HCT116 (cell line): ENCODE measurements at regions not wholly inside any gene's neighbourhood (a gene's known extent, or its start where the extent isn't known, plus 50 kb on each side); places are given as distances from the start of the nearest gene placed in this dataset.
"Not testable (repeated sequence)": the region's sequence is repeated elsewhere in the genome, so short reads cannot be mapped to it uniquely, and the experiment has no call there.

Source experiments
- ATAC-seq: fragments of 200-7000 bp; cut with Tn5 transposase; 2 replicates; pipeline ENCODE4 v1.9.1; 2020; ENCODE audit warnings: mild to moderate bottlenecking, moderate library complexity
- BruUV-seq: library from RNA; stranded (reverse); fragments of 400-500 nt; replicated peaks from 2 replicates; lab custom pipeline; 2021; lab: Mats Ljungman, UMichigan
- CTCF ChIA-PET: fragments of 300-600 bp; sonication (Branson Sonifier 250); formaldehyde crosslinking; loops from one replicate; lab custom pipeline; 2021; ENCODE audit warnings: antibody characterized with exemption; lab: Charles Lee
- POLR2A ChIA-PET: fragments of 300-600, 350-600 bp; sonication (Branson Sonifier 250); formaldehyde crosslinking; loops from one replicate; lab custom pipeline; 2021; ENCODE audit warnings: antibody characterized with exemption; lab: Charles Lee
- RAD21 ChIA-PET, 2 experiments: fragments of 300-600 bp; sonication (Branson Sonifier 250); formaldehyde crosslinking; loops; one replicate each; lab custom pipeline; 2023; ENCODE audit warnings: low total read pairs in 2 of 2; ENCODE audit not compliant: uncharacterized antibody in 2 of 2, unreplicated experiment in 2 of 2, low non-redundant PET in 1 of 2; lab: Charles Lee
- DNase-seq: peaks from one replicate; pipeline ENCODE4 v3.0.0-alpha.2; 2010; ENCODE audit warnings: low read depth, low spot score
- H2AFZ ChIP-seq: fragments of 200-600 bp; shearing (Covaris generic), sonication (generic); 2 replicates; pipeline ENCODE4 v1.6.1; 2017; ENCODE audit warnings: low read depth, mixed run types, mixed read lengths, antibody characterized with exemption, low read length; ENCODE audit not compliant: poor library complexity, severe bottlenecking
- H3K27ac ChIP-seq: 2 replicates; pipeline ENCODE4 v1.5.1; 2012; ENCODE audit warnings: low read depth, low read length
- H3K27me3 ChIP-seq: fragments of 200-600 bp; sonication (generic); 2 replicates; pipeline ENCODE4 v1.6.1; 2016; ENCODE audit warnings: mixed run types, low read length, mixed read lengths; ENCODE audit not compliant: insufficient read depth
- H3K36me3 ChIP-seq, 2 experiments: fragments of 200-500 bp in 1 of 2; fragments of 200-600 bp in 1 of 2; sonication (Bioruptor generic) in 1 of 2; sonication (generic) in 1 of 2; 2 replicates each; pipeline versions ENCODE4 v1.5.1 to v1.6.1; 2014 to 2016; ENCODE audit warnings: low read length in 2 of 2, inconsistent platforms in 1 of 2, mixed read lengths in 1 of 2, mixed run types in 1 of 2; ENCODE audit not compliant: insufficient read depth in 2 of 2, control insufficient read depth in 1 of 2
- H3K4me1 ChIP-seq, 2 experiments: fragments of 200-600 bp in 1 of 2; sonication (generic) in 1 of 2; 2 replicates each; pipeline versions ENCODE4 v1.5.1 to v1.6.1; 2012 to 2017; ENCODE audit warnings: low read length in 2 of 2, inconsistent platforms in 1 of 2, mild to moderate bottlenecking in 1 of 2, mixed read lengths in 1 of 2, mixed run types in 1 of 2, moderate library complexity in 1 of 2; ENCODE audit not compliant: insufficient read depth in 2 of 2, control insufficient read depth in 1 of 2
- H3K4me2 ChIP-seq: fragments of 200-600 bp; sonication (generic); 2 replicates; pipeline ENCODE4 v1.6.1; 2017; ENCODE audit warnings: mixed run types, low read length, mixed read lengths
- H3K4me3 ChIP-seq, 2 experiments: fragments of 200-600 bp in 1 of 2; sonication (generic) in 1 of 2; replicated peaks in 1 of 2; 2 replicates each; pipeline ENCODE4 v1.5.1; 2011 to 2016; ENCODE audit warnings: low read length in 2 of 2, control low read depth in 1 of 2, low read depth in 1 of 2, mild to moderate bottlenecking in 1 of 2, mixed read lengths in 1 of 2, mixed run types in 1 of 2
- H3K79me2 ChIP-seq: fragments of 200-600 bp; sonication (generic); 2 replicates; pipeline ENCODE4 v1.6.1; 2017; ENCODE audit warnings: mild to moderate bottlenecking, mixed run types, low read length, moderate library complexity, mixed read lengths; ENCODE audit not compliant: insufficient read depth
- H3K9ac ChIP-seq: fragments of 200-600 bp; sonication (generic); 2 replicates; pipeline ENCODE4 v1.6.1; 2016; ENCODE audit warnings: low read length, mixed read lengths
- H3K9me2 ChIP-seq: fragments of 200-600 bp; sonication (generic), shearing (Covaris generic); 2 replicates; pipeline ENCODE4 v1.6.1; 2017; ENCODE audit warnings: mixed run types, mild to moderate bottlenecking, moderate library complexity; ENCODE audit not compliant: insufficient read depth
- H3K9me3 ChIP-seq, 2 experiments: fragments of 200-500 bp in 1 of 2; fragments of 200-600 bp in 1 of 2; sonication (Bioruptor generic) in 1 of 2; sonication (generic) in 1 of 2; 2 replicates each; pipeline ENCODE4 v1.6.1; 2014 to 2017; ENCODE audit warnings: low read length in 2 of 2, mixed read lengths in 2 of 2, inconsistent platforms in 1 of 2, low read depth in 1 of 2, mild to moderate bottlenecking in 1 of 2, mixed run types in 1 of 2, moderate library complexity in 1 of 2; ENCODE audit not compliant: control insufficient read depth in 1 of 2, insufficient read depth in 1 of 2
- H4K20me1 ChIP-seq: fragments of 200-600 bp; sonication (generic), shearing (Covaris generic); 2 replicates; pipeline ENCODE4 v1.6.1; 2017; ENCODE audit warnings: mixed run types, mild to moderate bottlenecking, moderate library complexity; ENCODE audit not compliant: insufficient read depth
- intact Hi-C: fragments of 100-400 bp; cut with micrococcal nuclease; formaldehyde crosslinking; loops from 2 replicates; pipeline ENCODE4 v1.10.0; 2022

- ATAC-seq, H3K27me3 ChIP-seq, H3K4me2 ChIP-seq, H3K79me2 ChIP-seq, H3K9me2 ChIP-seq, H4K20me1 ChIP-seq, RAD21 ChIA-PET, H3K9me3 ChIP-seq, intact Hi-C loops, H3K36me3 ChIP-seq, H2AFZ ChIP-seq, POLR2A ChIA-PET, H3K27ac ChIP-seq, BruUV-seq, H3K9ac ChIP-seq, H3K4me3 ChIP-seq, H3K4me1 ChIP-seq, CTCF ChIA-PET, DNase-seq: not testable (repeated sequence)
These were observed 269.9 kb downstream of the CNTNAP3 start for GRCh38 chr9:39018107-39018506.

GRCh38 chr9:39015178-39015577 is 272.8 kb downstream of the CNTNAP3 start:
- H3K27me3 ChIP-seq, BruUV-seq, H3K4me3 ChIP-seq, DNase-seq, H3K9me3 ChIP-seq, H2AFZ ChIP-seq, H3K79me2 ChIP-seq, CTCF ChIA-PET, intact Hi-C loops, H3K9me2 ChIP-seq, RAD21 ChIA-PET, H3K4me1 ChIP-seq, H3K27ac ChIP-seq, H4K20me1 ChIP-seq, H3K36me3 ChIP-seq, POLR2A ChIA-PET, H3K4me2 ChIP-seq, ATAC-seq, H3K9ac ChIP-seq: not testable (repeated sequence)

- H3K9ac ChIP-seq, H2AFZ ChIP-seq, BruUV-seq, H4K20me1 ChIP-seq, H3K4me3 ChIP-seq, POLR2A ChIA-PET, H3K79me2 ChIP-seq, intact Hi-C loops, H3K27ac ChIP-seq, RAD21 ChIA-PET, ATAC-seq, H3K4me2 ChIP-seq, CTCF ChIA-PET, H3K4me1 ChIP-seq, H3K9me3 ChIP-seq, H3K27me3 ChIP-seq, H3K36me3 ChIP-seq, H3K9me2 ChIP-seq, DNase-seq: not testable (repeated sequence)
These were observed 273.2 kb downstream of the CNTNAP3 start for GRCh38 chr9:39014805-39015123.

- H3K4me2 ChIP-seq, intact Hi-C loops, RAD21 ChIA-PET, H3K27ac ChIP-seq, H3K27me3 ChIP-seq, BruUV-seq, H3K9me3 ChIP-seq, H3K79me2 ChIP-seq, ATAC-seq, H3K4me3 ChIP-seq, H3K9ac ChIP-seq, H4K20me1 ChIP-seq, H2AFZ ChIP-seq, H3K36me3 ChIP-seq, H3K4me1 ChIP-seq, POLR2A ChIA-PET, H3K9me2 ChIP-seq, CTCF ChIA-PET, DNase-seq: not testable (repeated sequence)
These were observed 273.7 kb downstream of the CNTNAP3 start for GRCh38 chr9:39014096-39014804.
